H1 (cell line): ENCODE measurements at regions not wholly inside any gene's neighbourhood (a gene's known extent, or its start where the extent isn't known, plus 50 kb on each side); places are given as distances from the start of the nearest gene placed in this dataset.

Experiments
- CTCF ChIA-PET: fragments of 300-600 bp; sonication (Branson Sonifier 250); formaldehyde crosslinking; loops from one replicate; lab custom pipeline; 2021; ENCODE audit not compliant: partially characterized antibody; lab: Charles Lee
- POLR2A ChIA-PET: fragments of 300-600 bp; sonication (Branson Sonifier 250); formaldehyde crosslinking; loops from one replicate; lab custom pipeline; 2021; ENCODE audit warnings: inconsistent platforms; ENCODE audit not compliant: partially characterized antibody; lab: Charles Lee
- DNase-seq, 2 experiments: peaks; one replicate each; pipeline versions ENCODE4 v3.0.0 to v3.0.0-alpha.2; 2010 to 2022; ENCODE audit warnings: low spot score in 2 of 2, low read depth in 1 of 2, mixed read lengths in 1 of 2
- FAIRE-seq: peaks from 2 replicates; lab custom pipeline; 2011; peaks lifted over from hg19 to GRCh38; lab: Jason Lieb, UNC
- H2AFZ ChIP-seq: 2 replicates; pipeline ENCODE4 v1.8.1; 2012; ENCODE audit warnings: low read length, inconsistent platforms
- H2AK5ac ChIP-seq: 2 replicates; pipeline ENCODE4 v1.6.1; 2013; ENCODE audit warnings: low read depth, low read length
- H2BK120ac ChIP-seq: replicated peaks from 2 replicates; pipeline ENCODE3; 2013; ENCODE audit warnings: low read depth, low read length, inconsistent platforms
- H2BK12ac ChIP-seq: 2 replicates; pipeline ENCODE4 v1.6.1; 2013; ENCODE audit warnings: low read depth, low read length
- H2BK15ac ChIP-seq: 2 replicates; pipeline ENCODE4 v1.6.1; 2013; ENCODE audit warnings: low read length
- H2BK20ac ChIP-seq: 2 replicates; pipeline ENCODE4 v1.6.1; 2013; ENCODE audit warnings: low read length
- H2BK5ac ChIP-seq: 2 replicates; pipeline ENCODE4 v1.6.1; 2013; ENCODE audit warnings: low read depth, low read length
- H3K14ac ChIP-seq: 2 replicates; pipeline ENCODE4 v1.6.1; 2013; ENCODE audit warnings: inconsistent platforms; ENCODE audit not compliant: insufficient read length
- H3K18ac ChIP-seq: 2 replicates; pipeline ENCODE4 v1.6.1; 2013; ENCODE audit warnings: low read length; ENCODE audit errors: extremely low read depth
- H3K23ac ChIP-seq: 2 replicates; pipeline ENCODE4 v1.6.1; 2013; ENCODE audit warnings: inconsistent platforms; ENCODE audit not compliant: insufficient read length
- H3K23me2 ChIP-seq: 2 replicates; pipeline ENCODE4 v1.6.1; 2013; ENCODE audit warnings: low read depth, low read length
- H3K27ac ChIP-seq: 2 replicates; pipeline ENCODE4 v1.6.1; 2011; ENCODE audit warnings: low read depth, low read length, inconsistent platforms
- H3K27me3 ChIP-seq, 4 experiments: replicated peaks in 1 of 4; 1 replicate in 1 of 4; 2 replicates in 3 of 4; pipeline versions ENCODE4 v1.6.1 to v1.8.1; 2011 to 2013; ENCODE audit warnings: low read length in 3 of 4, mild to moderate bottlenecking in 3 of 4, inconsistent platforms in 2 of 4, mixed read lengths in 2 of 4, moderate library complexity in 1 of 4; ENCODE audit not compliant: control insufficient read depth in 3 of 4, insufficient read depth in 3 of 4; ENCODE audit errors: extremely low read depth in 1 of 4
- H3K36me3 ChIP-seq, 4 experiments: 2 replicates each; pipeline versions ENCODE4 v1.6.1 to v1.8.1; 2011 to 2013; ENCODE audit warnings: mild to moderate bottlenecking in 4 of 4, low read length in 3 of 4, moderate library complexity in 2 of 4, control low read depth in 1 of 4, inconsistent platforms in 1 of 4; ENCODE audit not compliant: insufficient read depth in 4 of 4, control insufficient read depth in 2 of 4
- H3K4ac ChIP-seq: replicated peaks from 2 replicates; pipeline ENCODE3; 2013; ENCODE audit warnings: low read length, low read depth, mixed read lengths, inconsistent platforms; ENCODE audit not compliant: insufficient read length
- H3K4me1 ChIP-seq, 4 experiments: replicated peaks in 1 of 4; 1 replicate in 1 of 4; 2 replicates in 3 of 4; pipeline versions ENCODE4 v1.6.1 to v1.8.1; 2011 to 2013; ENCODE audit warnings: low read length in 3 of 4, inconsistent platforms in 2 of 4, mixed read lengths in 1 of 4; ENCODE audit not compliant: insufficient read depth in 4 of 4, control insufficient read depth in 3 of 4
- H3K4me2 ChIP-seq, 2 experiments: 2 replicates each; pipeline versions ENCODE4 v1.6.1 to v1.8.1; 2011 to 2013; ENCODE audit warnings: low read depth in 2 of 2, low read length in 2 of 2, control low read depth in 1 of 2, inconsistent platforms in 1 of 2, mild to moderate bottlenecking in 1 of 2; ENCODE audit not compliant: insufficient read depth in 1 of 2
- H3K4me3 ChIP-seq, 4 experiments: fragments of 200-600, 300-600 bp in 1 of 4; sonication (generic), shearing (Covaris generic), sonication (Bioruptor Twin) in 1 of 4; 2 replicates each; pipeline versions ENCODE4 v1.5.1 to v1.8.1; 2011 to 2016; ENCODE audit warnings: low read length in 4 of 4, low read depth in 3 of 4, control low read depth in 2 of 4, inconsistent platforms in 2 of 4, mild to moderate bottlenecking in 2 of 4, mixed read lengths in 1 of 4, moderate library complexity in 1 of 4; ENCODE audit not compliant: insufficient read depth in 2 of 4; ENCODE audit errors: extremely low read depth in 1 of 4
- H3K56ac ChIP-seq: replicated peaks from 2 replicates; pipeline ENCODE3; 2013; ENCODE audit warnings: low read depth, mild to moderate bottlenecking, mixed read lengths, low read length, inconsistent platforms; ENCODE audit not compliant: insufficient read length
- H3K79me1 ChIP-seq: 2 replicates; pipeline ENCODE4 v1.6.1; 2013; ENCODE audit warnings: low read depth, low read length, control low read depth
- H3K79me2 ChIP-seq, 2 experiments: 2 replicates each; pipeline versions ENCODE4 v1.6.1 to v1.8.1; 2012 to 2013; ENCODE audit warnings: low read length in 2 of 2, mild to moderate bottlenecking in 2 of 2, inconsistent platforms in 1 of 2; ENCODE audit not compliant: insufficient read depth in 2 of 2, control insufficient read depth in 1 of 2
- H3K9ac ChIP-seq, 4 experiments: replicated peaks in 1 of 4; 1 replicate in 1 of 4; 2 replicates in 3 of 4; pipeline versions ENCODE4 v1.6.1 to v1.8.1; 2011 to 2013; ENCODE audit warnings: low read depth in 3 of 4, low read length in 3 of 4, control low read depth in 2 of 4, mild to moderate bottlenecking in 2 of 4, moderate library complexity in 2 of 4, inconsistent platforms in 1 of 4; ENCODE audit errors: extremely low read depth in 1 of 4
- H3K9me3 ChIP-seq, 2 experiments: 2 replicates each; pipeline versions ENCODE4 v1.6.1 to v1.8.1; 2012 to 2013; ENCODE audit warnings: mild to moderate bottlenecking in 2 of 2, moderate library complexity in 2 of 2, control low read depth in 1 of 2, inconsistent platforms in 1 of 2, low read depth in 1 of 2, low read length in 1 of 2, mixed read lengths in 1 of 2; ENCODE audit not compliant: insufficient read depth in 2 of 2
- H4K20me1 ChIP-seq, 2 experiments: replicated peaks in 1 of 2; 2 replicates each; pipeline versions ENCODE3 to v1.8.1; 2011 to 2013; ENCODE audit warnings: inconsistent platforms in 2 of 2, low read length in 2 of 2, mild to moderate bottlenecking in 1 of 2; ENCODE audit not compliant: insufficient read depth in 2 of 2, control insufficient read depth in 1 of 2
- H4K5ac ChIP-seq: 2 replicates; pipeline ENCODE4 v1.6.1; 2013; ENCODE audit warnings: low read length, low read depth, mixed read lengths, inconsistent platforms; ENCODE audit not compliant: insufficient read length
- H4K8ac ChIP-seq: 2 replicates; pipeline ENCODE4 v1.8.0; 2013; ENCODE audit warnings: mild to moderate bottlenecking, moderate library complexity, low read length, inconsistent platforms; ENCODE audit not compliant: insufficient read depth; ENCODE audit errors: extremely low read depth
- H4K91ac ChIP-seq: replicated peaks from 2 replicates; pipeline ENCODE3; 2013; ENCODE audit warnings: low read length, mixed read lengths, inconsistent platforms; ENCODE audit not compliant: insufficient read length
- CHD2 ChIP-seq: IDR thresholded peaks from 2 replicates; pipeline ENCODE4 v1.6.1; 2012; ENCODE audit warnings: low read length, improper control_type of control experiment
- CTBP2 ChIP-seq: IDR thresholded peaks from 2 replicates; pipeline ENCODE4 v1.7.0; 2011; ENCODE audit warnings: borderline replicate concordance, mild to moderate bottlenecking, moderate library complexity, mixed read lengths, low read length; ENCODE audit not compliant: insufficient read depth, insufficient read length
- FOSL1 ChIP-seq: IDR thresholded peaks from 2 replicates; pipeline ENCODE4 v1.6.1; 2011; ENCODE audit warnings: mild to moderate bottlenecking, low read depth, low read length, moderate library complexity; ENCODE audit not compliant: insufficient read depth
- KDM4A ChIP-seq: IDR thresholded peaks from one replicate; pipeline ENCODE4 v1.7.1; 2012; ENCODE audit warnings: low read depth, mild to moderate bottlenecking, moderate library complexity, low read length, inconsistent platforms; ENCODE audit not compliant: severe bottlenecking
- PHF8 ChIP-seq: fragments of 200-600 bp; sonication (generic); conservative IDR thresholded peaks from 2 replicates; pipeline ENCODE4 v1.7.1; 2012; ENCODE audit warnings: low read depth, mild to moderate bottlenecking, inconsistent platforms, low read length, moderate library complexity
- POU5F1 ChIP-seq: IDR thresholded peaks from 2 replicates; pipeline ENCODE4 v1.6.1; 2011; ENCODE audit warnings: low read depth, mild to moderate bottlenecking, low read length, moderate library complexity
- RNF2 ChIP-seq: fragments of 200-900, 300-1000 bp; sonication (generic); IDR thresholded peaks from 2 replicates; pipeline ENCODE4 v1.7.1; 2016; ENCODE audit warnings: borderline replicate concordance, low read depth, mild to moderate bottlenecking, antibody characterized with exemption, low read length; ENCODE audit not compliant: poor library complexity, severe bottlenecking; ENCODE audit errors: missing control alignments
- SRF ChIP-seq: IDR thresholded peaks from 2 replicates; pipeline ENCODE4 v1.6.1; 2011; ENCODE audit warnings: mild to moderate bottlenecking, low read depth, low read length, moderate library complexity
- ZNF274 ChIP-seq: IDR thresholded peaks from 2 replicates; pipeline ENCODE4 v1.7.0; 2012; ENCODE audit warnings: low read length, borderline replicate concordance; ENCODE audit errors: extremely low read depth
- WGBS, 2 experiments: shearing (Covaris generic) in 1 of 2; methylation state at CpG; one replicate each; pipeline versions ENCODE4 v1.1.6 to v1.1.7; 2013 to 2015; ENCODE audit warnings: low lambda C conversion rate in 2 of 2, mixed read lengths in 2 of 2, inconsistent platforms in 1 of 2, low coverage in 1 of 2, missing lambda C conversion rate in 1 of 2; ENCODE audit not compliant: insufficient replicate concordance in 2 of 2, insufficient coverage in 1 of 2, insufficient read length in 1 of 2; ENCODE audit errors: extremely low coverage in 1 of 2, missing lambda C conversion rate in 1 of 2; 5-methylcytosine and 5-hydroxymethylcytosine counted together
- TF ChIP-seq, protein P1 (sequence below): IDR thresholded peaks from 2 replicates; pipeline ENCODE4 v1.6.1; 2012; ENCODE audit warnings: inconsistent platforms

DNA sequence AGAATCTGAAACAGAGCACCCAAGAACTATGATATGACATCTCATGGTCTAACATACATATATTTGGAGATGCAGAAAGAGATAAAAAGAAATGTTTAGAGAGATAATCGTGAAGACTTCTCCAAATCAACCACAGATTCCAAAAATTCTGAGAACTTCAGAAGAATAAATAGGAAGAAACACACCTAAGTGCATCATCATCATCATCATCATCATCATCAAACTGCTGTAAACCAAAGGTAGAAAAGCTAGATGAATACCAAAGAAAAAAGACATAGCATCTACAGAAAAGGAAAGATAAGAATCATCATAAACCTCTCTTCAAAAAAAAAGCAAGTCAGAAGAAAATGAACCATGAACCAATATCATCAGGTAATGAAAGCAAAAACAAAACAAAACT lies 124.2 kb downstream of the PPP1R3A start:
- Histone ChIP-seq H2BK15ac (no peak overlapping the region), H3K9ac (no peak overlapping the region), H2BK12ac (no peak overlapping the region), H3K56ac (no peak overlapping the region), H4K91ac (no peak overlapping the region), H3K18ac (no peak overlapping the region), H3K9me3 (no peaks in the 10 kb centered on the region; a peak in 1 of 4 replicates), H3K79me2 (no peaks in the 10 kb centered on the region), H4K20me1 (no peaks in the 10 kb centered on the region), H2BK20ac (no peak overlapping the region), H3K27me3 (no peaks in the 10 kb centered on the region), H3K36me3 (no peaks in the 10 kb centered on the region), H4K8ac (no peak overlapping the region), H2BK5ac (no peak overlapping the region), H2AFZ (no peak overlapping the region), H3K4me3 (no peak overlapping the region), H2AK5ac (no peak overlapping the region), H3K4ac (no peak overlapping the region), H4K5ac (no peak overlapping the region), H3K14ac (no peak overlapping the region), H3K23ac (no peak overlapping the region), H3K4me2 (no peak overlapping the region), H3K23me2 (no peaks in the 10 kb centered on the region), H3K4me1 (no peaks in the 10 kb centered on the region), H3K79me1 (no peaks in the 10 kb centered on the region), H2BK120ac (no peak overlapping the region), H3K27ac (no peak overlapping the region)
- POLR2A ChIA-PET: no interaction called here
- TF ChIP-seq POU5F1 (no peak), FOSL1 (no peak), SRF (no peak), ZNF274 (no peak), CHD2 (no peak), CTBP2 (no peak), RNF2 (no peak), KDM4A (no peak), PHF8 (no peak)
- TF ChIP-seq, protein P1, sequence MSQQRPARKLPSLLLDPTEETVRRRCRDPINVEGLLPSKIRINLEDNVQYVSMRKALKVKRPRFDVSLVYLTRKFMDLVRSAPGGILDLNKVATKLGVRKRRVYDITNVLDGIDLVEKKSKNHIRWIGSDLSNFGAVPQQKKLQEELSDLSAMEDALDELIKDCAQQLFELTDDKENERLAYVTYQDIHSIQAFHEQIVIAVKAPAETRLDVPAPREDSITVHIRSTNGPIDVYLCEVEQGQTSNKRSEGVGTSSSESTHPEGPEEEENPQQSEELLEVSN: no peak
- CTCF ChIA-PET: no interaction called here
- FAIRE-seq: no peak
- no peak for DNase-seq
- 100% methylated on average over 1 of the region's 1 CpG; no CpG with 5 or more reads in 1 of the 2 experiments for WGBS, 2 experiments
